GM18498 (cell line): ENCODE measurements at regions not wholly inside any gene's neighbourhood (a gene's known extent, or its start where the extent isn't known, plus 50 kb on each side); places are given as distances from the start of the nearest gene placed in this dataset.
A peak's percentile ranks its signal among the peaks of the same experiment; 100 is the strongest.

Source experiments
- ATAC-seq: cut with Tn5 transposase; IDR thresholded peaks from one replicate; pipeline ENCODE4 v1.9.1; 2021; ENCODE audit warnings: mild to moderate bottlenecking, moderate library complexity; ENCODE audit not compliant: unreplicated experiment

DNA sequence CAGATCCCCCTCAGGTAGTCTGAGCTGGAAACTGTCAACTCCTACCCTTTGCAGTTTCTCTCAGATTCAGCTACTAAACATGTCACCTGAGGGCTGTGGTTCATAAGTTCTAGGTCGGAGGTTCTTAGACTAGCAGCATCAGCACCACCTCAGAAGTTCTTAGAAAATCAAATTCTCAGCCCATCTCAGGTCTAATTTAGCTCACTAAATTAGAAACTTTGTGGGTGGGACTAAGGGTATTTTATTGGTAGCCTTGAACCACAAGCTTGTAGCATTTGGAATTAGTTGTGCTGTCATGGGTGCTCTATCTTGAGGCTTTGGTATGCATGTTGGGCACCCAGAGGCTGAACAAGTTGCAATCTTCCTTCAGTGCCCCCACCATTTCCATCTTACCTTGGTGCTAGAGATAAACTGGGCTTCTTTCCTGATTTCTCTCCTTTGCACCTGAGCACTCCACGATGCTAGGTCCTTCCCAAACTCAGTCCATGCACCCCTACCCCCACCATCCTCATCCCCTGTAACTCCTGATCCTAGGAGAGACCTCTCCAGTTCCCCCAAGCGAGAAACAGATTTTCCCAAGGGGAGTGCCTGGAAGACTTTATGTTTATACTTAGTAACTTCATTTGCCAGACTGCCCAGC lies 54.2 kb downstream of the S1PR1 start:
- no peak for ATAC-seq

DNA sequence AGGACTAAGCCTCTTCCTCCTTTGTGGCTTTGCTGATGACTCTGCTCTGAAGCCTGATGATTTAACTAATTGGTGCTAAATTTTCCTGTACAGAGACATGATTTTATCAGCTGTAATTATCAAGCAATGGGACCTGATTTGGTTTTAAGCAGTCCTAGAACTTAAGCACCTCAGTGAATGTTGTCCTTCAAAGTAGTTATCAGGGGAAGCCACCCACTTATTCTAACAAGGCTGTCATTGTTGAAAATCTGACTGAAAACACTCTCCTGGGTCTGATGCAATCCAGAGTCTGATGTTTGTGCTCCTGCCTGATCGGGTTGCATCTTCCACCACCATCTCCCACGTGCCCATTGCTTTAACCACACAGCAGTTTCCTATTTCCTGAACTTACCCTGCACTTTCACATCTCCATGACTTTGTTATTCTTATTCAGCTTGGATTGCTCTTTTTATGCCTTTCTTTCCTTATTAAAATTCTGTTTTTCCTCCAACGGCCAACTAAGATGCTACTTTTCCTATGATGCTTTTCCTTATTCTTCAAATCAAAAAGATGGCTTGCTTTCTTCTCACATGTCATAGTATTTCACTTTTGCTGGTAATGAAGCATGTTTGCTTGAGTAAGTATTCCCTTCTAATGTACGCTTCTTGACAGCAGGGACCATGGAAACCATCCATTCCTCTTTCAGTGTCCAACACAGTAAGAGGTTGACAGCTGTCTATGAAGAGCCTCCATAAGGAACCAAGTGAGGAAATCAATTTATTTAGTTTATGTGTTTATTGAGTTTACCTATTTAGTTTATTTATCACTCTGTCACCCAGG lies 55.0 kb downstream of the S1PR1 start:
- no peak for ATAC-seq

DNA sequence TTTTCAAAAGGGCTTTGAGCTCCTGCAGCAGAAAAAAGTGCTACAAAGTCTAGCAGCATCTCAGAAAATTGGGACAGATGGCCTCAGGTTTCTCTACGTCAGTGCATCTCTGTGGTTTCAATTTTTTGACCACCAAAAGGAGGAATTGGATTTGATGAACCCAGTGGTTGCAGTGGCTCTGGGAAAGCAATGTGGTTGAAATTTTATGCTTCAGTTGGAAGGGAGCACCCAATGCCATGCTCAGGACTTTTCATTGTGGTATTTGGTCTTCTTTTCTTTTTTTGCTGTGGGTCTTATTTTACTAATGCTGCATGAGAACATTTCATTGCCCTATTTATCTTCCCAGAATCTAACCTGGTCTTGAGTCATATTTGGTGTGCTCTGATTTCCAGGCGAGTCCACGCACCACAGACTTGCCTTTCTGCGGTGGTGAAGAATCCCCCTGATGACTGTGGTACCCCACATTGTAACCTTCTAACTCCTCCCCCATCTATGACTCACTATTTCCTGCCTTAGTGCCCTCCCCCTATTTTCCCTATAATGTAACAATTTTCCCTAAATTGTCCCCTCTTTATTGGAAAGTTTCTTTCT lies 56.7 kb downstream of the S1PR1 start:
- ATAC-seq: peak; percentile 61

DNA sequence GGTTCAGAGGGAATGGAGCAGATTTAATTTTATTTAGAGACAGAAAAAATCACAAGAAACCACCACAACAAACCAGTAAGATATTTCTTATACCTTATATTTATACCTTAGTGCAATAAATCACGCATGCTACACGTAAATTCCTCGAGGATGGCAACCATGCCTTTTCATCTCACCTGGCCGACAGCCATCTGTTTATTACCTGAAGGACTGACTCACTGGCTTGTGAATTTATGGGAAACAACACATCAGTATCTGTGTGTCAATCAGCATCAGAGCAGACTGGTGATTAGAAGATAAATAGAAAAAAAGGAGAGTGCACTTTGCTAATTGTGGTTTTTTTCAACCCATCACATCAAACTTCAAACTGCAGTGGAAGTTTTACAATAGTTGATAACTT lies 58.4 kb downstream of the S1PR1 start:
- no peak for ATAC-seq

DNA sequence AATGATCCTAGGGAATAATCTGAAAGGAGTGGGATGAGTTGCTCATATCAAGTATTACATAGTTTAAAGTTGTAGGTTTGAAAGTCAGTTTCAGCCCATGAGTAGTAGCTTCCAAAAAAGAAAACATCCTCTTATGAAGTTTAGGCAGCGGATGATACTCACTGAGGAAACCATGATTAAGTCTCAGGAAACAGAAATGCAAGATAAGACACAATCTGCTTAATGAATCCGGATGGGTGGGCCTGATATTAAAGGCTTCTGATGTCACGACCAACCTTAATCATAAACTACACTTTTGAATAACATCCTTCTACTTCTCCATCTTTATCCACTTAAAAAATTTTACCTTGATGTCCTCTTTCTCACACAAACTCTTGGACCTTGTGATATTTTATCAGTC lies 61.8 kb downstream of the S1PR1 start:
- no peak for ATAC-seq

DNA sequence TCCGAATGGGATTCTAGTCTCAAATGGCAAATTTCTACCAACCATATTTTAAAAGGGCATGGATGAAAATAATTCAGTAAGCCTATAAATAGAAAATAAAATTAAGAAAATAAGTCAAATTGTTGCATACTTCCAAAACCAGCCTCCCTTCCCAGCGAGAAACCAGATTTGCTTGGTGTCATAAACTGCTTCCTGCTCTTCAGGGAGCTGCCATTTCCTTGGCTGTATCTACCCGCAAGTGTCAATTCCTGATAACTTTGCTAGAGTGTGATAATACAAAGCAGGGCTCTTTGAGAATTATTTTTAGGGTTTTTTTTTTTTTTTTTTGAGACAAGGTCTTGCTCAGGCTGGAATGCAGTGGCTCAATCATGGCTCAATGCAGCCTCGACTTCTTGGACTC lies 62.3 kb downstream of the S1PR1 start:
- no peak for ATAC-seq

DNA sequence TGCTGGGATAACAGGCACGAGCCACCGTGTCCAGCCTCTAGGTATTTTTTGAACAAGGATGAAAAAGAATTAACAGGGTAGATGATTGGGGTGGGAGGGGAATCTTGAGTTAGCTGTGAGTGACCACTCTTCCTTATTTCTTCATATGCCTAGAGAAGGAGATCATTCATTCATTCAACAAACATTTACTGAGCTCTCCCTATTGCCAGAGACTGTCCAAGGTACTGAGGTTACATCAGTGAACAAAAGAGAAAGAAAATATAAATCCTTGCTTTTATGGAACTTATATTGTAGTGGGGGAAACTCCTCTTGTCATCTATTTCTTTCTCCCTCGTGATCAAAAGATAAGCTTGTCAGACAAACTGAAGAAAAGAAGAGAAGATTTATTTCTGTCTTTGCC lies 62.9 kb downstream of the S1PR1 start:
- no peak for ATAC-seq

DNA sequence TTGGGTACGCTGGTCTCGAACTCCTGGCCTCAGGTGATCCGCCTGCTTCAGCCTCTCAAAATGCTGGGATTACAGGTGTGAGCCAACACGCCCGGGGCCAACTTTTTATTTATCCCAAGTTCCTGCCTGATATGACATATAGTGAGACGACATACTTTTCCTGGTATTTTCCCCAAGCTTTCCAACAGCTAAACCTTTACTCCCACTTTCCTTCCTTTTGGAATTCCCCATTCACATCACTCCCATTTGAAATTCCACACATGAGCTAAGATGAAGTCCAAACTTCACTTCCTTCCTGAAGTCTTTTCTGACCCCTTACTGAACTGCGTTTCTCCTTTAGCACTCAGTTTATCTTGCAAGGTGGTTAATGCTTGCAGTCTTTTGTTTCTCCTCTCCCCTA lies 64.1 kb downstream of the S1PR1 start:
- no peak for ATAC-seq

DNA sequence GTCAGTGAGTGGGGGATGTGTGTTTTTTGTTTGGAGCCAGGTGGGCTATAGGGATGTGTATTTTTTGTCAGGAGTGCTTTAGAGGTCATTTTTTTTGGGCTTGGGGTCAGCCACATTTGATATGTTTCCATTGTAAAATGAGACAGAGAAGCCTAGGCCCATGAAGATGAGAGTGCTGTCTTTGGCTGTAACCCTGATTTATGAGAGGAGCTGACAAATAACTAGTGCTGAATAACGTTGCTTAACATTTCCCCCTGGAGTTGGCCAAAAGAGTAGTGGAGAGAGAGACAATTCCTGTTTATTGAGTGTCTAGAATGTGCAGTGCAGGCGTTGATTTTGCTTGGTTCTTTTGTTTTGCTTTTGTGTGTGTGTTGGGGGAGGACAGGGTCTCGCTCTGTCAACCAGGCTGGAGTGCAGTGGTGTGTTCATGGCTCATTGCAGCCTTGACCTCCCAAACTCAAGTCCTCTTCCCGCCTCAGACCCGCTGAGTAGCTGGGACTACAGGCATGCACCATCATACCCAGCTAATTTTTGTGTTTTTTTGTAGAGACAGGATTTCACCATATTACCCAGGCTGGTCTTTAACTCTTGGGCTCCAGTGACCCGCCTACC lies 64.7 kb downstream of the S1PR1 start:
- ATAC-seq: no peak

DNA sequence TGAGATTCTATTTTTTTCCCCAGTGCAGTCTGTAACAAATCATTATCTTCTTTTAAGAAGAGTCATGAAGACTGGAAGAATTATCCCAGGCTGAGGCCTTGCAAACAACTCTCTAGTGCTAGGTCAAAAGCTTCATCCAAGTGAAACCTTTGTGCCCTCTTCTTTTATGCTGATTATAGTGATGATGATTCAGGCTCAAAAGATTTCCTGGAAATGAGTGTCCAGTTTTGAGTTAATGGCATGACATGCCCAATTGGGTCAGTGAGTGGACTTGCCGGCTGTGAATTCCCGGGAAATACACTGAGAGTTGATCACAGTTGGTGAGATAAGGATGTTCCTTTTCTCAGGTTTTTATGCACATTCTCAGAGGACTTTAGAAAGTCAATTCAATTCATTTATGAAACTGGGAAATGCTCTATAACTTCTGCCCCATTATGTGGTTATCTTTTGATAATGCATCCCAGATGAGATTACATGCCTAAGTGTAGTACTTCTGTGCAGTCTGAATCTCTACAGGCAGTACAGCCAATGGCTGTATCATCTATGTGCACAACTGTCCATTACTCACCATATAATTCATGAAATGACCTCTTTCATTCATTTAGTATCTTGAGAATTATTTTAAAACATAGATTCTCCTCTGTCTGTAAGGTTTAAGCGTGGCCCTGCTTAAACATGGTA lies 66.2 kb downstream of the S1PR1 start:
- ATAC-seq: no peak

DNA sequence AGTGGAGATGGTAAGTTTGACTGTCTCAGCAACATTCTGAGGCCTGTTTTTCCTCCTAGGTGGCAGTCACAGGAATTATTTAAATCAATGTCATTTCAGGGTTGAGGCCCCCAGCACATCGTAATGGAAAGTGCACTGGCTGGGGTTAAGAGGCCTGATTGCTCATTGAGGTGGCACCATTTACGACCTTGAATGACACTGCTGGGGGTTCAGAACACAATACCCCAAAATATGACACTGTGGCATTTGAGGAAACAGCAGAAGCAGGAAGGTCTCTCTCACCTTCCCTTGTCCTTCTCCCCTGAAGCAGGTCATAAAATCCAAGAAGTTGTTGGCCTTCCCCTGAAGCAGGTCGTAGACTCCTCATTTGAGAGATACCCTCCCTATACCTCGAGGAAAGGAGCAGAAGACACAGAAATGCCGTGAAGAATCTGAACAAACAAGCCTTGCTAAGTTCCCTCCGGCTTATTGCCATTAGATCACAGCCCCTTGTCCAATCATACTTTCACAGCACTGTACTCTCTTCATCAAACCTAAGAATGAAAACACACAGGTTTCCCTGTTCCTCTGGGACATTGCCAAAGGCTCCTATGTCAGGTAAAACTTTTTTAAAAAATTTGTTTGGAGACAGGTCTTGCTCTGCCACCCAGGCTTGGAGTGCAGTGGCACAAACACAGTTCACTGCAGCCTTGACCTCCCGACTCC lies 71.3 kb downstream of the S1PR1 start:
- no peak for ATAC-seq

DNA sequence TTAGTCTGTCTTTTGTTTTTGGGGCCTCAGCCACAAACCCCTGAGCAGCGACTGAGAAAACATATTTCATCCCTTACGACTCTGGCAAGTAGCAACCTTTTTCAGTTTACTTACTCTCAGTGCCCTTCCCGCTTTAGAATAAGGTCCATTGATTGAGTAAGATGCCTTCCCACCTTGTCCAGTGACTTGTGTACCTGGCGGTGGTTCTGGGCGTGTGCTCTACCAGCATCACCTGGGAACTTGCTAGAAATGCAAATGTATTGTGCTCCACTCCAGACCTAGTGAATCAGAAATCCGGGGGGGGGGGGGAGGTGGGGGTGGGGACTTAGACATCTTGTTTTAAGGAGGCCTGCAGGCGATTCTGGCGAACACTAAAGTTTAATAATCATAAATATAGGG lies 72.1 kb downstream of the S1PR1 start:
- ATAC-seq: no peak

DNA sequence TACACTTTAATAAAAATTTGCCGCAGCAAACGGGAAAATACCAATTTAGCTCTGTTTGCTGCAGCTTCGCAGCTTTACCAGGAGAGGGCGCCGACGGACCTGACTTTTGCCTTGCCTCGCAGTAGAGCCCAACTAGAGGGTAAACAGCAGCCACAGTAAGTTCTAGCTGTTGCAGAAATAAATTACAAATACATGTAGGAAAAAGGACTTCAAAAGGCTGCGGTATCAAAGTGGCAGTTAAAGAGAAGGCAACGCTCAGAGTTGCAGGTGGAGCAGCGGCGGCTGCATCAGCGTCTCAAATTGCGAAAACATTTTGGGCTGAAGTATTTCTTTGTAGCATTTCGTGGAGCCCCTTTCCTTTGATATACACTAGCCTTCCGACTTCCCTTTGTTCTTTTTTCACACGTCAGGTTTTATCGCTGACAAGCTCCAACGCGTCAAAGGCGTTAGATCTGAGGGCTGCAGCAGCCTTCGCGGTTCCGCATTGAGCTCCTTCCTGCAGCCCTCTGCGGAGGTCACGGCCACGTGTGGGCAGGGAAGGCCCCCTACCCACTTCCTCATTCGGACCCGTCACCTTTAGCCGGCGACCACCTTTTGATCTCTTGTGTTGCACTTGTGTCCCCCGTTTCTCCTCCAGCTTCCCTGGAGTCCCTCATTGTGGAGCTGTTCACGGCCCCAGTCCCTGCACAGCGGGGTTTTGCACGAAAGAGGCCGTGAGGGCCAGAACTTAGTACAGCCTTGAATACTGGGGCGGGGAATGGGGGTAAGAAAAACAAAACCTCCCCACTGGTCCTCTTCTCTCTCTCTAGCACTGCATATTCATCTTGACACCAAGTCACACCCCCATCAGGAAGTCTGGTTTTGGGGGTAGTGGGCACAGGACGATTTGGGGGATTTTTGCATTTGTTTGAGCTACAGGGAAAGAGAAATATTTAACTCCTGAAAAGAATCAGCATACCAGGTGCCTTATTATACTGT lies 72.8 kb downstream of the S1PR1 start:
- ATAC-seq: peak; percentile 62

DNA sequence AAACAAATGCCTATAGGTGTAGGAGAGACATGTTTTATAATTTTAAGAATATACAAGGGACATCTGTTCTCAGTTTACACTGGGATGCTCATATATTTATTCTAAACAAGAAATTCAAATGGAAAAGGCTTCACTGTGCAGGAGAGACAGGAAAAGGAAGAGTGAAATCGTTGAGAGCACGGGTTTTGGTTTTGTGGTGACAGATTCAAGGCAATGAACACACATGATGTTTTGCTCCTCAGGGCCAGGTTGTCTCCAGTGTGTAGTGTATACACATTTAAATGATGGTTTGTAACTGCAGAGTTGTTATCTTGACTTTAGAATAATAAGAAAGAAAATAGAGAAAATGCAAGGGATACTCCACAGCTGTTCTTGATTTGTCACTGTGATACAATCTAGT lies 73.7 kb downstream of the S1PR1 start:
- no peak for ATAC-seq

DNA sequence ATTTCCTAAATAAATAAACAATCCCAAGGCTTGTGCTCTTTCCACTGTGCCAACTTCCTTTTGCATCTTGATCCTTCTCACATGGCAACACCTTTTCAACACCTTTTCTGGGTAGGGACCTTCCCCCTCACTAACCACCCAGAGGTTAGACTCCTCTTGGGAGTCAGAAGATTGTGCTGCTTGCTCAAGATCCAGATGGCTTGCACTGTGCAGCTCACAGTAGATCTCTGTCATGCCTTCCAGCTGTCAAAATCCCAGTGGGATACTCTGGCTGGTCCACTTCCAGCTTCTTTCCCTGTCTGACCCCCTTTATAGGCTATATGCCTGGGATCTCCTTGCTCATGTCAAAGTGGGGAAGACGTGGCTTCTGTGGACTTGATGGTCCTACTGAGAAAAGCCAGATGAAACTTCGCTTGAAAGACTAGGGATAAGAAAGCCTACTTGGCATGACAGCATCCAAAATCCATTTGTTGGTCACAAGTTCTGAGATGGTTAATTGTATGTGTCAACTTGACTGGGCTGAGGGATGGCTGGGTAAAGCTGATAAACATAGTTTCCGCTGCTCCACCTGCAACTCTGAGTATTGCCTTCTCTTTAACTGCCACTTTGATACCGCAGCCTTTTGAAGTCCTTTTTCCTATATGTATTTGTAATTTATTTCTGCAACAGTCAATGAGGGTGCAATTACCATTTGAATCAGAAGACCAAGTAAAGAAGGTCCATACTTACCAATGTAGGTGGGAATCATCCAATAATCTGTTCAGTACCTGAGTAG lies 74.5 kb downstream of the S1PR1 start:
- no peak for ATAC-seq

DNA sequence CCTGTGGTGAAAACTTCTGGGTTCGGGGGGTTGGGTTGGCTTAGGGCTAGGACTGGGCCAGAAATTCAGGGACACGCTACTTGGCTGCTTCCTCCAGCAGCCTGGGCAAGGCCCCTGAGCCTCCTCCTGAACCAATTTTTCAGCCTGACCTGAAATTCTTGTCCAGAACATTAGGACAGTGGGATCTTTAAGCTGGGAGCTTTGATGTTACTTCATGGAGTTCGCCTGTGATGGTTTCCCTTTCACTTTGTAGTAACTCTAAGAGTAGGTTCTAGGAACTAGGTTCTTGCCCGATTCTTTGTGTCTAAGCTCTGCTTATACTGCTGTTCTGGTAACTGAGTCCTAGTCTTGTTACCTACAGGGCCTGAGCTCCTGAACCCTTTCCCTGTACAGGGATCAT lies 75.3 kb downstream of the S1PR1 start:
- peak; percentile 29 for ATAC-seq

DNA sequence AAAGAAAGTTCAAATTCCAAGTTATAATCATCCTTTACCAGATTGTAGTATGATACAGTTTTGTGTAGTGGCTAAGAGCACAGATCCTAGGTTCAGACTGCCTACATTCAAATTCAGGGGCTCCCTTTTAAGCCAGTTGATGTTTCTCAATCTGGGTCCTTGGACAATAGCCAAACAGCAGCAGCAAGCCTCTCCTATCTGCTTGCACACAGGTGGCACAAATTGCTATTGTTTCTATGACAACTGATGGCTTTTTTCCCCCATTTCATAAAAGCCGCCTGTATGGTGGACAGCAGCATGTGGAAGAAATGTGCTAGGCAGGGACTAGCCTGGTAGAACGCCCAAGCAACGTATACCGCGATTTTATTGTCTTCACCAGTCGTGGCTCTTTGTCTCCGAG lies 76.5 kb downstream of the S1PR1 start:
- no peak for ATAC-seq

DNA sequence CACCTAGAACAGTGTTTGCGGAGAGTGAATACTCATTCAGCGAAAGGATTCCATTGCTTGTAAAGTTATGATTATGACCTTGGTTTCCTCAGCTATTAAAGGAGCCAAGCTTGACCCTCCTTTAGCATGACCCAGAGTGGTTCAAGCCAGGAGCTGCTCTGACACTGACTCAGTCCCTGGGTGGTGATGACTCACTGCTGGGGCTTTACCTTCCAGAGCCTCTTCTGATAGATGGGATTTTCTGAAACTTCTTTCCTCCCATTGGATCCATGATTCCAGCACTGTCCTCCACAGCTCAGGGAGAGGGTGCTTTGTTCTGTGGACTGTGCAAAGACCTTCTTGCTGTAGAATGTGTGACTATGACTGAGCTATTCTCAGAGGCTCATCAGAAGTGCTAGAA lies 77.4 kb downstream of the S1PR1 start:
- ATAC-seq: peak; percentile 33

DNA sequence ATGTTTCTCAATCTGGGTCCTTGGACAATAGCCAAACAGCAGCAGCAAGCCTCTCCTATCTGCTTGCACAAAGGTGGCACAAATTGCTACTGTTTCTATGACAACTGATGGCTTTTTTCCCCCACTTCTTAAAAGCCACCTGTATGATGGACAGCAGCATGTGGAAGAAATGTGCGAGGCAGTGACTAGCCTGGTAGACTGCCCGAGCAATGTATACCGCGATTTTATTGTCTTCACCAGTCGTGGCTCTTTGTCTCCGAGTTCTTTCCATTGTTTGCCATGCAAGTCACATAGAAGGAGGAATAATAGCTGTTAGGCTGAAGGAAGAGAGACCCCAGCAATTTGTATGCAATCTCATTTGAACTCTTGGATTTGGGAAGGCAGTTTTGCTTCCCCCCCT lies 79.4 kb downstream of the S1PR1 start:
- ATAC-seq: no peak
